ENCODE measurements at regions not wholly inside any gene's neighbourhood (a gene's known extent, or its start where the extent isn't known, plus 50 kb on each side); places are given as distances from the start of the nearest gene placed in this dataset.

- TF ChIP-seq POLR2A (IDR thresholded peaks at IDR 0.05) = no peak
- TF ChIP-seq, protein P1, sequence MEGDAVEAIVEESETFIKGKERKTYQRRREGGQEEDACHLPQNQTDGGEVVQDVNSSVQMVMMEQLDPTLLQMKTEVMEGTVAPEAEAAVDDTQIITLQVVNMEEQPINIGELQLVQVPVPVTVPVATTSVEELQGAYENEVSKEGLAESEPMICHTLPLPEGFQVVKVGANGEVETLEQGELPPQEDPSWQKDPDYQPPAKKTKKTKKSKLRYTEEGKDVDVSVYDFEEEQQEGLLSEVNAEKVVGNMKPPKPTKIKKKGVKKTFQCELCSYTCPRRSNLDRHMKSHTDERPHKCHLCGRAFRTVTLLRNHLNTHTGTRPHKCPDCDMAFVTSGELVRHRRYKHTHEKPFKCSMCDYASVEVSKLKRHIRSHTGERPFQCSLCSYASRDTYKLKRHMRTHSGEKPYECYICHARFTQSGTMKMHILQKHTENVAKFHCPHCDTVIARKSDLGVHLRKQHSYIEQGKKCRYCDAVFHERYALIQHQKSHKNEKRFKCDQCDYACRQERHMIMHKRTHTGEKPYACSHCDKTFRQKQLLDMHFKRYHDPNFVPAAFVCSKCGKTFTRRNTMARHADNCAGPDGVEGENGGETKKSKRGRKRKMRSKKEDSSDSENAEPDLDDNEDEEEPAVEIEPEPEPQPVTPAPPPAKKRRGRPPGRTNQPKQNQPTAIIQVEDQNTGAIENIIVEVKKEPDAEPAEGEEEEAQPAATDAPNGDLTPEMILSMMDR (IDR thresholded peaks at IDR 0.05) = no peak
Observed at GRCh38 chrX:129111081-129111798, 412.1 kb downstream of the SMARCA1 start.

Data from prostate gland (tissue), 2 donors.